Fibroblast of lung (primary cell): ENCODE measurements at regions not wholly inside any gene's neighbourhood (a gene's known extent, or its start where the extent isn't known, plus 50 kb on each side); places are given as distances from the start of the nearest gene placed in this dataset.

Source experiments
- DNase-seq, 2 donors: peaks; one replicate each; pipeline versions ENCODE4 v3.0.0 to v3.0.0-alpha.2; 2010; ENCODE audit warnings: low read depth in 2 of 2
- H2AFZ ChIP-seq: 2 replicates; pipeline ENCODE4 v1.5.1; 2012; ENCODE audit warnings: low read length, control low read depth, inconsistent platforms
- H3K27ac ChIP-seq: 2 replicates; pipeline ENCODE4 v1.5.1; 2011; ENCODE audit warnings: low read length, control low read depth; ENCODE audit not compliant: insufficient read depth
- H3K27me3 ChIP-seq: 2 replicates; pipeline ENCODE4 v1.5.1; 2011; ENCODE audit warnings: mild to moderate bottlenecking, low read length; ENCODE audit not compliant: control insufficient read depth, insufficient read depth
- H3K36me3 ChIP-seq: 2 replicates; pipeline ENCODE4 v1.5.1; 2011; ENCODE audit warnings: low read length; ENCODE audit not compliant: control insufficient read depth, insufficient read depth
- H3K4me1 ChIP-seq: 2 replicates; pipeline ENCODE4 v1.5.1; 2011; ENCODE audit warnings: low read length; ENCODE audit not compliant: control insufficient read depth, insufficient read depth; ENCODE audit errors: extremely low read depth
- H3K4me2 ChIP-seq: 2 replicates; pipeline ENCODE4 v1.5.1; 2011; ENCODE audit warnings: low read length, control low read depth; ENCODE audit not compliant: insufficient read depth; ENCODE audit errors: extremely low read depth
- H3K4me3 ChIP-seq, 4 experiments: fragments of 200-600 bp in 1 of 4; sonication (generic) in 1 of 4; replicated peaks in 1 of 4; 2 replicates each; pipeline ENCODE4 v1.5.1; 2011 to 2016; ENCODE audit warnings: low read length in 4 of 4, low read depth in 3 of 4, mild to moderate bottlenecking in 3 of 4, control low read depth in 2 of 4, inconsistent platforms in 1 of 4, mixed read lengths in 1 of 4; ENCODE audit not compliant: insufficient read depth in 1 of 4; ENCODE audit errors: control extremely low read depth in 1 of 4
- H3K79me2 ChIP-seq: 2 replicates; pipeline ENCODE4 v1.5.1; 2012; ENCODE audit warnings: mild to moderate bottlenecking, low read length, inconsistent platforms; ENCODE audit not compliant: control insufficient read depth, insufficient read depth
- H3K9ac ChIP-seq: 2 replicates; pipeline ENCODE4 v1.5.1; 2011; ENCODE audit warnings: mild to moderate bottlenecking, low read length, control low read depth; ENCODE audit not compliant: insufficient read depth
- H3K9me3 ChIP-seq: 2 replicates; pipeline ENCODE4 v1.5.1; 2012; ENCODE audit warnings: low read depth, low read length; ENCODE audit not compliant: control insufficient read depth, insufficient read depth
- H4K20me1 ChIP-seq: 2 replicates; pipeline ENCODE4 v1.5.1; 2011; ENCODE audit warnings: low read length; ENCODE audit not compliant: control insufficient read depth, insufficient read depth; ENCODE audit errors: extremely low read depth
- CTCF ChIP-seq, 2 donors: IDR thresholded peaks in 1 of 2; conservative IDR thresholded peaks in 1 of 2; 1 replicate in 1 of 2; 2 replicates in 1 of 2; pipeline ENCODE4 v1.5.1; 2011 to 2012; ENCODE audit warnings: low read length in 2 of 2, control low read depth in 1 of 2, inconsistent platforms in 1 of 2, low read depth in 1 of 2, mild to moderate bottlenecking in 1 of 2
- EZH2 ChIP-seq: IDR thresholded peaks from 2 replicates; pipeline ENCODE4 v1.5.1; 2012; ENCODE audit warnings: low read length, control low read depth, mild to moderate bottlenecking; ENCODE audit errors: missing control alignments

DNA sequence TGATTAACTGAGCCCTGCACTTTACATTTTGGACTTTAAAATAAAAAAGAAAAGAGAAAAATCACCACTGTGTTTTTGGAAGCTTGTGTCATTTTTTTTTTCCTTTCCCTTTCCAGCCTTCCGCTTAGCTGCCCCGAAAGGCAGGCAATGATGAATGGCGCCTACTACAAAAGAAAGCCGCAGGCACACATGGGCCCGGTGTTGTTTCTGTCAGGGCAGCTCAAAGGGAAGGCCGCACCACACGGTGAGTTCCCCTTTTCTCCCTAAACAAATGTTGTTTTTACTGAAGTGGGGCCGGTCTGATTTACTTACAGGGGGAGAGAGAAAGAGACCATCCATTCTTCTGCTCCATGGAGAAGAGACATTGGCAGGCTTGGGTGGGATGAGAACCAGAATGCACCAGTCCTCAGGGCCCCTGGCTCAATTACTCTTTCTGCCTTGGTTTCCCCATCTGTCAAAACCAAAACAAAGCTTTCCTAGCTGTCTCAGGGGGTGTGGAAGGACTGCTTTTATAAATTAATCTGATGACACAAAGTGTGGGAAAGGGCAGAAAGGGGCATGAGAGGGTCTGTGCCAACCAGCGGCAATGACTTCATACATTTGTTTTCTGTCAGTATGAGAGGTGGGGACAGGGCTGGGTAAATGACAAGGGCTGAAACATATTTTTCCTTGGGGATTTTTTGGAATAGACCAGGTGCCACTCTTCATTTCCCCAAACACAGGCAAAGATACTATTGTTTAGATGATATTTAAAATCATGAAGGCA, 91.4 kb upstream of the PLXNA2 start:
- no peaks in the 10 kb centered on the region for H3K9me3 ChIP-seq
- no peak overlapping the region for H2AFZ ChIP-seq
- H3K27me3 ChIP-seq: no peaks in the 10 kb centered on the region
- H3K36me3 ChIP-seq: no peaks in the 10 kb centered on the region
- no peak overlapping the region for H3K4me2 ChIP-seq
- H3K9ac ChIP-seq: no peak overlapping the region
- DNase-seq: no peak
- H3K4me3 ChIP-seq: no peak overlapping the region
- H3K4me1 ChIP-seq: no peaks in the 10 kb centered on the region
- no peak for TF ChIP-seq CTCF (conservative IDR thresholded peaks at IDR 0.05 in 1 of 2, IDR thresholded peaks at IDR 0.05 in 1 of 2; ENCODE audit: low read depth in 1 of 2, low read length in 2 of 2)
- no peak for TF ChIP-seq EZH2
- no peaks in the 10 kb centered on the region for H4K20me1 ChIP-seq
- no peak overlapping the region for H3K27ac ChIP-seq
- no peaks in the 10 kb centered on the region for H3K79me2 ChIP-seq

DNA sequence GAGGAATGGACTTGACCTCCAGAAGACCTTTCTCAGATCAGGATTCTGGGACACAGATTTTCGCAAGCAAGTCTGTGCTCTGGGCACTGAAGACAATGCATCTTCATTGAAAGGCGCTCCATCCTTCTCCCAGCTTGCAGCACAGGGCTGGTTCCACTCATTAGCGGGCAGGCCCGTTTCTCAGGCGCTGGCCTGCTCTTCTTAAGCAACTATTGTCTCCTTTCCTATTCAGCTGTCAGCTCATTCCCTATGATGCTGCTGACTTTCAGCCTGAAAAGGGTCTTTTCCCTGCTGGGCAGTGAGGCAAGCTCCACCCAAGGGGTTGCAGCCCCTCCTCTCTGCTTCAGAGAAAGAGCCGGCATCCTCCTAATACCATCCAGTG, 91.9 kb upstream of the PLXNA2 start:
- TF ChIP-seq EZH2 (no peak), CTCF (conservative IDR thresholded peaks at IDR 0.05 in 1 of 2, IDR thresholded peaks at IDR 0.05 in 1 of 2; ENCODE audit: low read depth in 1 of 2, low read length in 2 of 2) (no peak)
- no peak for DNase-seq
- no peak overlapping the region for H3K27ac ChIP-seq

GRCh38 chr1:208339911-208340310, 95.7 kb upstream of the PLXNA2 start:
- Histone ChIP-seq H4K20me1 (no peaks in the 10 kb centered on the region), H3K4me2 (no peak overlapping the region), H2AFZ (no peak overlapping the region), H3K9ac (no peak overlapping the region), H3K27me3 (no peaks in the 10 kb centered on the region), H3K4me1 (no peaks in the 10 kb centered on the region), H3K79me2 (no peaks in the 10 kb centered on the region), H3K9me3 (no peaks in the 10 kb centered on the region), H3K36me3 (no peaks in the 10 kb centered on the region), H3K4me3 (no peak overlapping the region), H3K27ac (no peak overlapping the region)
- TF ChIP-seq CTCF (conservative IDR thresholded peaks at IDR 0.05 in 1 of 2, IDR thresholded peaks at IDR 0.05 in 1 of 2; ENCODE audit: low read depth in 1 of 2, low read length in 2 of 2): no peak
- TF ChIP-seq EZH2: no peak
- no peak for DNase-seq

More for the DNA sequence above, 91.9 kb upstream of the PLXNA2 start:
- Histone ChIP-seq H2AFZ (no peak overlapping the region), H3K9me3 (no peaks in the 10 kb centered on the region), H3K4me1 (no peaks in the 10 kb centered on the region), H3K79me2 (no peaks in the 10 kb centered on the region), H3K27me3 (no peaks in the 10 kb centered on the region), H3K36me3 (no peaks in the 10 kb centered on the region), H3K9ac (no peak overlapping the region), H4K20me1 (no peaks in the 10 kb centered on the region), H3K4me3 (no peak overlapping the region), H3K4me2 (no peak overlapping the region)
